ENCODE measurements at regions not wholly inside any gene's neighbourhood (a gene's known extent, or its start where the extent isn't known, plus 50 kb on each side); places are given as distances from the start of the nearest gene placed in this dataset.

DNA sequence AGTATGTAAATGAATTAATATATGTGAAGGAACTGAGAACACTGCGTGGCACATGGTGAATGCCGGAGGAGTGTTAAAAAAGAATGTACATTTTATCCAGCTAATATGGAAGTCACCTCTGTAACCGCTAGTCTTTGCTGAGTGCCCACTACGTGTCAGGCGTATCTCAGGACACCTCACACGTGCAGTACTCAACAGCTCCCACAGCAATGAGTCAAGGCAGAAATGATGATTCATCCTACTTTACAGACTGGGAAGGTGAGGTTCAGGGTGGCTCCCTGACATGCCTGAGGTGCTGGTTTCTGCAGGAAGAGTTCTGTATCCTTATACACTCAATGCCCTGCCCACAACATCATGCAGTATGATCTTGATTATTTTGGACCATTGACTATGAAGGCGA is 487.0 kb downstream of the HAPSTR1 start:
- ChIA-PET CTCF (no interaction called here), POLR2A (no interaction called here)
- no peak overlapping the region for H3K4me2 ChIP-seq (ENCODE audit: insufficient read depth, low read length)
- H3K79me2 ChIP-seq (ENCODE audit: control insufficient read depth, insufficient read depth, low read length), result no peaks in the 10 kb centered on the region
- no TSS peak for BruUV-seq (replicated peaks)
- intact Hi-C loops (cut with micrococcal nuclease) (no loop called here), dilution Hi-C loops (cut with MboI; ENCODE audit: extremely low pct_ligation_motif_present, low sequenced_read_pairs) (no loop called here)
- no peaks in the 10 kb centered on the region for H3K9me1 ChIP-seq (replicated peaks; ENCODE audit: control insufficient read depth, extremely low read depth, insufficient read depth, low read length)
- FAIRE-seq (no peak), DNase-seq (ENCODE audit: low read depth, low spot score) (no peak)
- H3K4me1 ChIP-seq (ENCODE audit: control insufficient read depth, extremely low read depth, insufficient read depth, low read length), result no peaks in the 10 kb centered on the region
- no peak overlapping the region for H3K9ac ChIP-seq (replicated peaks; ENCODE audit: extremely low read depth, insufficient read depth, low read length)
- TF ChIP-seq, protein P1, sequence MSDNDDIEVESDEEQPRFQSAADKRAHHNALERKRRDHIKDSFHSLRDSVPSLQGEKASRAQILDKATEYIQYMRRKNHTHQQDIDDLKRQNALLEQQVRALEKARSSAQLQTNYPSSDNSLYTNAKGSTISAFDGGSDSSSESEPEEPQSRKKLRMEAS (IDR thresholded peaks at IDR 0.05; ENCODE audit: insufficient read depth, insufficient read length), result no peak
- TF ChIP-seq GATA2 (IDR thresholded peaks at IDR 0.05; ENCODE audit: insufficient read depth, insufficient read length, low read depth, low read length), result no peak
- TF ChIP-seq, protein P2, sequence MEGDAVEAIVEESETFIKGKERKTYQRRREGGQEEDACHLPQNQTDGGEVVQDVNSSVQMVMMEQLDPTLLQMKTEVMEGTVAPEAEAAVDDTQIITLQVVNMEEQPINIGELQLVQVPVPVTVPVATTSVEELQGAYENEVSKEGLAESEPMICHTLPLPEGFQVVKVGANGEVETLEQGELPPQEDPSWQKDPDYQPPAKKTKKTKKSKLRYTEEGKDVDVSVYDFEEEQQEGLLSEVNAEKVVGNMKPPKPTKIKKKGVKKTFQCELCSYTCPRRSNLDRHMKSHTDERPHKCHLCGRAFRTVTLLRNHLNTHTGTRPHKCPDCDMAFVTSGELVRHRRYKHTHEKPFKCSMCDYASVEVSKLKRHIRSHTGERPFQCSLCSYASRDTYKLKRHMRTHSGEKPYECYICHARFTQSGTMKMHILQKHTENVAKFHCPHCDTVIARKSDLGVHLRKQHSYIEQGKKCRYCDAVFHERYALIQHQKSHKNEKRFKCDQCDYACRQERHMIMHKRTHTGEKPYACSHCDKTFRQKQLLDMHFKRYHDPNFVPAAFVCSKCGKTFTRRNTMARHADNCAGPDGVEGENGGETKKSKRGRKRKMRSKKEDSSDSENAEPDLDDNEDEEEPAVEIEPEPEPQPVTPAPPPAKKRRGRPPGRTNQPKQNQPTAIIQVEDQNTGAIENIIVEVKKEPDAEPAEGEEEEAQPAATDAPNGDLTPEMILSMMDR (IDR thresholded peaks at IDR 0.05; ENCODE audit: extremely low read depth in 1 of 2, insufficient read depth in 1 of 2, low read depth in 1 of 2, low read length in 2 of 2), result no peak
- no peak for TF ChIP-seq POLR2AphosphoS5 (IDR thresholded peaks at IDR 0.05; ENCODE audit: insufficient read depth, low read depth, low read length)
- no peak for TF ChIP-seq JUN (IDR thresholded peaks at IDR 0.05; ENCODE audit: borderline replicate concordance, insufficient read depth, insufficient read length, low read depth)
- TF ChIP-seq POLR2A (IDR thresholded peaks at IDR 0.05; ENCODE audit: low read depth, low read length), result no peak
- TF ChIP-seq FOS (IDR thresholded peaks at IDR 0.05; ENCODE audit: borderline replicate concordance, insufficient read depth, low read length), result no peak
- no peaks in the 10 kb centered on the region for H3K27me3 ChIP-seq (ENCODE audit: control insufficient read depth in 2 of 2, insufficient read depth in 2 of 2, low read length in 2 of 2)
- H3K27ac ChIP-seq (ENCODE audit: insufficient read depth, low read depth, low read length), result no peak overlapping the region
- H3K4me3 ChIP-seq (replicated peaks in 1 of 3; ENCODE audit: insufficient read depth in 1 of 3, low read depth in 1 of 3, low read length in 3 of 3), result no peak overlapping the region
- no peak overlapping the region for H2AFZ ChIP-seq (ENCODE audit: low read depth, low read length)
- no peaks in the 10 kb centered on the region for H4K20me1 ChIP-seq (replicated peaks; ENCODE audit: control insufficient read depth, extremely low read depth, insufficient read depth, low read length)
- H3K9me3 ChIP-seq (replicated peaks; ENCODE audit: control insufficient read depth, insufficient read depth, low read length), result no peaks in the 10 kb centered on the region
- no peaks in the 10 kb centered on the region for H3K36me3 ChIP-seq (ENCODE audit: control insufficient read depth in 2 of 2, extremely low read depth in 1 of 2, insufficient read depth in 2 of 2, low read length in 2 of 2)
